ENCODE measurements at regions not wholly inside any gene's neighbourhood (a gene's known extent, or its start where the extent isn't known, plus 50 kb on each side); places are given as distances from the start of the nearest gene placed in this dataset.
"Not testable (repeated sequence)": the region's sequence is repeated elsewhere in the genome, so short reads cannot be mapped to it uniquely, and the experiment has no call there.

GRCh38 chr7:67301667-67302066 lies 305.0 kb downstream of the TYW1 start:
- Histone ChIP-seq H3K27ac (ENCODE audit: low read depth, low read length) (peak overlapping the region; percentile 68), H3K36me3 (ENCODE audit: control insufficient read depth, low read length) (peaks cover 31% of the 10 kb centered on the region), H3K79me2 (ENCODE audit: control insufficient read depth, low read length) (peaks cover 66% of the 10 kb centered on the region)

DNA sequence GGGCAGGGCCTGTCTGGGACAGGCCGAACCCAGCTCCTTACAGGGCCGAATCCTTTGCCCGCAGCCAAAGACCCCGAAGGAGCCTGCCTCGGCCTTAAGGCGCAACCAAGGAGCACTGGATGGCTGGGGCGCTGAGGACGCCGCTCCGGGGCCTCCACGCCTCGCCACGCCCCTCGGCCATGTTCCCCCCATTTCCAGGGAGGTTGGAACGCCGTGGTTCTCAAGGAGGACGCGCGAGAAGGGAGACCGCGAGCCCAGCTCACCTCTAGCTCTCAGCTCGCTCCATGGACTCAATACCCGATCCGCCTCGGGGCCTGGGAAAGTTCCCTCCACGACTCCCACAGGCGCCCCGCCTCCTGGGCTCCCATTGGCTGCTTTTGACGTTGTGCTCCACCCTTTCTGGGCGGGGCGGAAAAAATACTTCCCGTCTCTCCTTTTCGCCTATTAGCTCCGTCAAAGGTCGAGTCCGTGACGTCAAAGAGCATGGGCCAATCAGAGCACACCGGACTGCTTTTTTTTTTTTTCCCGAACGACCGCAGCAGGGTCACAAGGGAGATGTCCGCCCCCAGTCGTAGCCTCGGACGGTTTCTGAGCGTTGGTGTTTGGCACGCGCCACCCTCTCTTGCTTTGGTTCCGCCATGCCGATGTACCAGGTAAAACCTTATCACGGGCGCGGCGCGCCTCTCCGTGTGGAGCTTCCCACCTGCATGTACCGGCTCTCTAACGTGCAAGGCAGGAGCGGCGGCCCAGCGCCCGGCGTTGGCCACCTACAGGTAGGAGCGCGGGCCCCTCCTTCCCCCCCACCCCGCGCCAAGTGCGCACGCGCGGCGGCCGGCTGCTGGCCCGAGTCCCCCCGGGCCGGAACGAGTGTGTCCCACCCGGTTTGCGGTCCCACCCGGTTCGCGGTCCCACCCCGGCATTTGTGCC lies 305.7 kb downstream of the TYW1 start:
- Histone ChIP-seq H3K9me3 (ENCODE audit: control insufficient read depth, insufficient read depth, low read length) (no peaks in the 10 kb centered on the region), H4K20me1 (ENCODE audit: control insufficient read depth, insufficient read depth, low read depth, low read length) (peaks cover 4% of the 10 kb centered on the region; the same call in 1 of the 2 replicates), H3F3A (ENCODE audit: control insufficient read depth, insufficient read depth) (peaks cover 7% of the 10 kb centered on the region; the same call in 1 of the 2 replicates), H3K4me2 (ENCODE audit: low read length) (peak overlapping the region; percentile 70), H3K36me3 (ENCODE audit: control insufficient read depth, low read length) (peaks cover 35% of the 10 kb centered on the region), H3K27ac (ENCODE audit: low read depth, low read length) (peak overlapping the region; percentile 68), H3K4me1 (ENCODE audit: control insufficient read depth, low read length) (peaks cover 30% of the 10 kb centered on the region), H3K79me2 (ENCODE audit: control insufficient read depth, low read length) (peaks cover 68% of the 10 kb centered on the region), H3K4me3 (ENCODE audit: low read length) (peak overlapping the region; percentile 86), H3K9me2 (replicated peaks; ENCODE audit: control insufficient read depth, low read length) (no peaks in the 10 kb centered on the region), H3K27me3 (ENCODE audit: control insufficient read depth, low read length) (no peaks in the 10 kb centered on the region)
- TF ChIP-seq EZH2phosphoT487 (IDR thresholded peaks at IDR 0.05; ENCODE audit: borderline replicate concordance, low read length) (no peak), CTCF (IDR thresholded peaks at IDR 0.05; ENCODE audit: low read depth, low read length, poor library complexity, severe bottlenecking) (peak; percentile 33)

More at GRCh38 chr7:67301667-67302066, 305.0 kb downstream of the TYW1 start:
- H3F3A ChIP-seq (ENCODE audit: control insufficient read depth, insufficient read depth): peaks cover 7% of the 10 kb centered on the region; the same call in 1 of the 2 replicates
- no peak for TF ChIP-seq CTCF (IDR thresholded peaks at IDR 0.05; ENCODE audit: low read depth, low read length, poor library complexity, severe bottlenecking)
- TF ChIP-seq EZH2phosphoT487 (IDR thresholded peaks at IDR 0.05; ENCODE audit: borderline replicate concordance, low read length): no peak
- H3K4me3 ChIP-seq (ENCODE audit: low read length): peak overlapping the region; percentile 86
- H3K9me3 ChIP-seq (ENCODE audit: control insufficient read depth, insufficient read depth, low read length): no peaks in the 10 kb centered on the region
- no peaks in the 10 kb centered on the region for H3K9me2 ChIP-seq (replicated peaks; ENCODE audit: control insufficient read depth, low read length)
- peak overlapping the region; percentile 70 for H3K4me2 ChIP-seq (ENCODE audit: low read length)
- H3K27me3 ChIP-seq (ENCODE audit: control insufficient read depth, low read length): no peaks in the 10 kb centered on the region
- H3K4me1 ChIP-seq (ENCODE audit: control insufficient read depth, low read length): peaks cover 30% of the 10 kb centered on the region
- H4K20me1 ChIP-seq (ENCODE audit: control insufficient read depth, insufficient read depth, low read depth, low read length): peaks cover 4% of the 10 kb centered on the region; the same call in 1 of the 2 replicates

DNA sequence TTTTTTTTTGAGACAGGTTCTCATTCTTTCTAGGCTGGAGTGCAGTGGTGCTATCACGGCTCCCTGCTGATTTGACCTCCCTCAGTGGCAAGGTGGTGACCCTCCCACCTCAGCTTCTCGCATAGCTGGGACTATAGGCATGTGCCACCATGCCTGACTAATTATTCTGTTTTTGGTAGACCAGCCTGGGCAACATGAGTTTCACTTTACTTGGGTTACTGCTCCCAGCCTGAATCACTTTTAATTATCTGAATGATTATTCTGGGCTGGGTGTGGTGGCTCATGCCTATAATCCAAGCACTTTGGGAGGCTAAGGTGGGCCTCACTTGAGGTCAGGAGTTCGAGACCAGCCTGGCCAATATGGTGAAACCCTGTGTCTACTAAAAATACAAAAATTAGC lies 308.2 kb downstream of the TYW1 start:
- H3K27ac ChIP-seq (ENCODE audit: low read depth, low read length); H3K9me3 ChIP-seq (ENCODE audit: control insufficient read depth, insufficient read depth, low read length); H4K20me1 ChIP-seq (ENCODE audit: control insufficient read depth, insufficient read depth, low read depth, low read length); H3K4me3 ChIP-seq (ENCODE audit: low read length); H3K27me3 ChIP-seq (ENCODE audit: control insufficient read depth, low read length); H3K9me2 ChIP-seq (replicated peaks; ENCODE audit: control insufficient read depth, low read length); H3F3A ChIP-seq (ENCODE audit: control insufficient read depth, insufficient read depth): not testable (repeated sequence)
- Histone ChIP-seq H3K4me2 (ENCODE audit: low read length) (0 out of 2 replicates have a peak overlapping the region, but pooled peaks have one; percentile 8), H3K79me2 (ENCODE audit: control insufficient read depth, low read length) (peaks cover 65% of the 10 kb centered on the region), H3K36me3 (ENCODE audit: control insufficient read depth, low read length) (peaks cover 60% of the 10 kb centered on the region), H3K4me1 (ENCODE audit: control insufficient read depth, low read length) (peaks cover 27% of the 10 kb centered on the region)

DNA sequence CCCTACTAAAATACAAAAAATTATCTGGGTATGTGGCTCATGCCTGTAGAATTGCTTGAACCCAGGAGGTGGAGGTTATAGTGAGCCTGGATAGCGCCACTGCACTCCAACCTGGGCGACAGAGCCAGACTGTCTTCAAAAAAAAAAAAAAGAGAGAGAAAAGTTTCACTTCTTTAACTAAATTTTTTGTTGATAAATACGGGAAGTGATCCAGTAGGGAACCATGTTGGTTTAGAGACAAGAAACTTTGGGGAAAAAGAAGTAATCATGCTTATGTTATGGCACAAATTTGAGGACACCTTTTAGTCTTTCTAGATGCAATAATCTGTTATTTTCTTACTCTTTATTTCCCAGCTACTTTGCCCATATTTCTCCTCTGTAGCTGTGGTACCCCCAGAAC lies 309.7 kb downstream of the TYW1 start:
- no peaks in the 10 kb centered on the region for H3K9me2 ChIP-seq (replicated peaks; ENCODE audit: control insufficient read depth, low read length)
- peaks cover 4% of the 10 kb centered on the region; the same call in 1 of the 2 replicates for H4K20me1 ChIP-seq (ENCODE audit: control insufficient read depth, insufficient read depth, low read depth, low read length)
- no peaks in the 10 kb centered on the region for H3K27me3 ChIP-seq (ENCODE audit: control insufficient read depth, low read length)
- H3K79me2 ChIP-seq (ENCODE audit: control insufficient read depth, low read length): peaks cover 53% of the 10 kb centered on the region
- peaks cover 16% of the 10 kb centered on the region for H3K4me1 ChIP-seq (ENCODE audit: control insufficient read depth, low read length)
- peaks cover 74% of the 10 kb centered on the region for H3K36me3 ChIP-seq (ENCODE audit: control insufficient read depth, low read length)
- H3F3A ChIP-seq (ENCODE audit: control insufficient read depth, insufficient read depth): no peaks in the 10 kb centered on the region
- H3K4me2 ChIP-seq (ENCODE audit: low read length): no peak overlapping the region
- H3K9me3 ChIP-seq (ENCODE audit: control insufficient read depth, insufficient read depth, low read length): no peaks in the 10 kb centered on the region
- H3K27ac ChIP-seq (ENCODE audit: low read depth, low read length): no peak overlapping the region
- no peak for TF ChIP-seq EZH2phosphoT487 (IDR thresholded peaks at IDR 0.05; ENCODE audit: borderline replicate concordance, low read length)
- TF ChIP-seq CTCF (IDR thresholded peaks at IDR 0.05; ENCODE audit: low read depth, low read length, poor library complexity, severe bottlenecking): no peak
- H3K4me3 ChIP-seq (ENCODE audit: low read length): no peak overlapping the region

All from DOHH2 (cell line).